Activated naive CD8-positive, alpha-beta T cell treated with anti-CD3 and anti-CD28 coated beads, Interleukin-2, amount 10 ng/mL, durations not matched to agents 7 days and 5 days (primary cell): ENCODE measurements at regions not wholly inside any gene's neighbourhood (a gene's known extent, or its start where the extent isn't known, plus 50 kb on each side); places are given as distances from the start of the nearest gene placed in this dataset.
"Not testable (repeated sequence)": the region's sequence is repeated elsewhere in the genome, so short reads cannot be mapped to it uniquely, and the experiment has no call there.

Experiments
- ATAC-seq: fragments of 150-1000 bp; cut with Tn5 transposase; one replicate; pipeline ENCODE4 v1.10.0; 2021; ENCODE audit warnings: low read depth, moderate library complexity
- POLR2A ChIA-PET: fragments of 350-600 bp; sonication (Branson Sonifier 250); formaldehyde crosslinking; loops from one replicate; lab custom pipeline; 2021; ENCODE audit warnings: antibody characterized with exemption; lab: Charles Lee
- DNase-seq: peaks from one replicate; pipeline ENCODE4 v3.0.0; 2021
- H3K27ac Mint-ChIP-seq: one replicate; pipeline ENCODE4 v1.8.0; 2022; ENCODE audit warnings: mild to moderate bottlenecking, mixed read lengths
- H3K27me3 Mint-ChIP-seq: one replicate; pipeline ENCODE4 v1.8.0; 2022; ENCODE audit warnings: mild to moderate bottlenecking, moderate library complexity, mixed read lengths
- H3K36me3 Mint-ChIP-seq: one replicate; pipeline ENCODE4 v1.8.0; 2021; ENCODE audit warnings: mild to moderate bottlenecking, mixed read lengths
- H3K4me1 Mint-ChIP-seq: one replicate; pipeline ENCODE4 v1.8.0; 2021; ENCODE audit warnings: mixed read lengths
- H3K4me3 Mint-ChIP-seq: one replicate; pipeline ENCODE4 v1.8.0; 2022; ENCODE audit warnings: mild to moderate bottlenecking, moderate library complexity, mixed read lengths
- H3K9me3 Mint-ChIP-seq: one replicate; pipeline ENCODE4 v1.8.0; 2021; ENCODE audit warnings: mixed read lengths

- Mint-ChIP-seq H3K4me3 (no peak overlapping the region), H3K36me3 (no peaks in the 10 kb centered on the region), H3K9me3 (no peaks in the 10 kb centered on the region), H3K4me1 (no peaks in the 10 kb centered on the region), H3K27me3 (peaks cover 7% of the 10 kb centered on the region), H3K27ac (no peak overlapping the region)
- ATAC-seq: no peak
- POLR2A ChIA-PET: no interaction called here
- DNase-seq: no peak
Measured at GRCh38 chr20:5470943-5471342, 139.9 kb downstream of the GPCPD1 start.

GRCh38 chr20:5470458-5470857 lies 140.3 kb downstream of the GPCPD1 start:
- Mint-ChIP-seq H3K27me3 (peaks cover 7% of the 10 kb centered on the region), H3K9me3 (no peaks in the 10 kb centered on the region), H3K4me3 (no peak overlapping the region), H3K27ac (no peak overlapping the region), H3K4me1 (no peaks in the 10 kb centered on the region), H3K36me3 (no peaks in the 10 kb centered on the region)
- POLR2A ChIA-PET: no interaction called here
- ATAC-seq: no peak
- no peak for DNase-seq

GRCh38 chr20:5469111-5469510 lies 141.7 kb downstream of the GPCPD1 start:
- no peak overlapping the region for H3K4me3 Mint-ChIP-seq
- H3K27me3 Mint-ChIP-seq: peaks cover 7% of the 10 kb centered on the region
- ATAC-seq (no peak), DNase-seq (no peak)
- POLR2A ChIA-PET: no interaction called here
- peaks cover 2% of the 10 kb centered on the region for H3K36me3 Mint-ChIP-seq
- H3K4me1 Mint-ChIP-seq: no peaks in the 10 kb centered on the region
- H3K27ac Mint-ChIP-seq: no peak overlapping the region
- H3K9me3 Mint-ChIP-seq: no peaks in the 10 kb centered on the region

- Mint-ChIP-seq H3K27ac (no peak overlapping the region), H3K36me3 (peaks cover 2% of the 10 kb centered on the region), H3K4me1 (no peaks in the 10 kb centered on the region), H3K4me3 (no peak overlapping the region), H3K27me3 (peaks cover 10% of the 10 kb centered on the region), H3K9me3 (no peaks in the 10 kb centered on the region)
- POLR2A ChIA-PET: no interaction called here
- ATAC-seq (no peak), DNase-seq (no peak)
Measured at GRCh38 chr20:5467086-5467485, 143.7 kb downstream of the GPCPD1 start.

- Mint-ChIP-seq H3K27ac (no peak overlapping the region), H3K9me3 (peaks cover 2% of the 10 kb centered on the region), H3K36me3 (peaks cover 2% of the 10 kb centered on the region), H3K27me3 (peaks cover 22% of the 10 kb centered on the region), H3K4me1 (no peaks in the 10 kb centered on the region), H3K4me3 (no peak overlapping the region)
- DNase-seq (no peak), ATAC-seq (no peak)
- POLR2A ChIA-PET: no interaction called here
Measured at GRCh38 chr20:5465604-5465927, 145.2 kb downstream of the GPCPD1 start.

GRCh38 chr20:5464901-5465603 lies 145.8 kb downstream of the GPCPD1 start:
- no peak overlapping the region for H3K27ac Mint-ChIP-seq
- POLR2A ChIA-PET: no interaction called here
- peaks cover 6% of the 10 kb centered on the region for H3K9me3 Mint-ChIP-seq
- peaks cover 2% of the 10 kb centered on the region for H3K36me3 Mint-ChIP-seq
- peaks cover 27% of the 10 kb centered on the region for H3K27me3 Mint-ChIP-seq
- ATAC-seq (no peak), DNase-seq (no peak)
- no peaks in the 10 kb centered on the region for H3K4me1 Mint-ChIP-seq
- H3K4me3 Mint-ChIP-seq: no peak overlapping the region

GRCh38 chr20:5463007-5463686 lies 146.4 kb upstream of the PROKR2 start:
- Mint-ChIP-seq H3K4me1 (no peaks in the 10 kb centered on the region), H3K27me3 (peaks cover 41% of the 10 kb centered on the region), H3K4me3 (no peak overlapping the region), H3K36me3 (peaks cover 2% of the 10 kb centered on the region), H3K27ac (no peak overlapping the region), H3K9me3 (peaks cover 6% of the 10 kb centered on the region)
- POLR2A ChIA-PET: no interaction called here
- no peak for DNase-seq
- ATAC-seq: no peak

- ATAC-seq, H3K9me3 Mint-ChIP-seq, H3K27me3 Mint-ChIP-seq, H3K4me1 Mint-ChIP-seq, DNase-seq, H3K27ac Mint-ChIP-seq, H3K36me3 Mint-ChIP-seq, POLR2A ChIA-PET, H3K4me3 Mint-ChIP-seq: not testable (repeated sequence)
Measured at GRCh38 chr20:5453745-5454144, 137.0 kb upstream of the PROKR2 start.

GRCh38 chr20:5453316-5453715 lies 136.6 kb upstream of the PROKR2 start:
- H3K9me3 Mint-ChIP-seq, POLR2A ChIA-PET, H3K4me3 Mint-ChIP-seq, H3K27ac Mint-ChIP-seq, H3K27me3 Mint-ChIP-seq, H3K36me3 Mint-ChIP-seq, DNase-seq, ATAC-seq, H3K4me1 Mint-ChIP-seq: not testable (repeated sequence)

GRCh38 chr20:5452691-5453090 lies 135.9 kb upstream of the PROKR2 start:
- H3K4me3 Mint-ChIP-seq, H3K27me3 Mint-ChIP-seq, DNase-seq, H3K36me3 Mint-ChIP-seq, H3K27ac Mint-ChIP-seq, POLR2A ChIA-PET, H3K4me1 Mint-ChIP-seq, ATAC-seq, H3K9me3 Mint-ChIP-seq: not testable (repeated sequence)

- POLR2A ChIA-PET, ATAC-seq, H3K4me1 Mint-ChIP-seq, H3K36me3 Mint-ChIP-seq, DNase-seq, H3K27ac Mint-ChIP-seq, H3K4me3 Mint-ChIP-seq, H3K27me3 Mint-ChIP-seq, H3K9me3 Mint-ChIP-seq: not testable (repeated sequence)
Measured at GRCh38 chr20:5452286-5452685, 135.5 kb upstream of the PROKR2 start.

GRCh38 chr20:5451643-5452210 lies 135.0 kb upstream of the PROKR2 start:
- Mint-ChIP-seq H3K4me3 (no peak overlapping the region), H3K9me3 (no peaks in the 10 kb centered on the region), H3K4me1 (peaks cover 1% of the 10 kb centered on the region), H3K36me3 (no peaks in the 10 kb centered on the region), H3K27me3 (peaks cover 10% of the 10 kb centered on the region), H3K27ac (no peak overlapping the region)
- DNase-seq (no peak), ATAC-seq (no peak)
- POLR2A ChIA-PET: no interaction called here

GRCh38 chr20:5448449-5449118 lies 131.8 kb upstream of the PROKR2 start:
- no peaks in the 10 kb centered on the region for H3K9me3 Mint-ChIP-seq
- H3K27ac Mint-ChIP-seq: no peak overlapping the region
- no peak for ATAC-seq
- peak; percentile 36 for DNase-seq
- no peaks in the 10 kb centered on the region for H3K36me3 Mint-ChIP-seq
- POLR2A ChIA-PET: interaction anchor here (0.8 kb wide), 1 partner anchor 16 kb away, joined by 4 read pairs; no protein-coding TSS in a partner anchor
- H3K4me3 Mint-ChIP-seq: no peak overlapping the region
- H3K4me1 Mint-ChIP-seq: no peaks in the 10 kb centered on the region
- peaks cover 22% of the 10 kb centered on the region for H3K27me3 Mint-ChIP-seq

- no peaks in the 10 kb centered on the region for H3K36me3 Mint-ChIP-seq
- DNase-seq (no peak), ATAC-seq (no peak)
- POLR2A ChIA-PET: no interaction called here
- no peaks in the 10 kb centered on the region for H3K9me3 Mint-ChIP-seq
- H3K27ac Mint-ChIP-seq: no peak overlapping the region
- H3K4me1 Mint-ChIP-seq: no peaks in the 10 kb centered on the region
- H3K4me3 Mint-ChIP-seq: no peak overlapping the region
- H3K27me3 Mint-ChIP-seq: peaks cover 26% of the 10 kb centered on the region
Measured at GRCh38 chr20:5447188-5447587, 130.4 kb upstream of the PROKR2 start.
